SK-N-SH (cell line): ENCODE measurements at regions not wholly inside any gene's neighbourhood (a gene's known extent, or its start where the extent isn't known, plus 50 kb on each side); places are given as distances from the start of the nearest gene placed in this dataset.

Experiments used
- CTCF ChIA-PET: fragments of 300-600, 350-600 bp; formaldehyde crosslinking; extraction: SDS; loops from one replicate; lab custom pipeline; 2021; lab: Yijun Ruan, JAX
- POLR2A ChIA-PET: fragments of 350-600 bp; sonication (Branson Sonifier 250); formaldehyde crosslinking; extraction: SDS; loops from one replicate; lab custom pipeline; 2020; ENCODE audit warnings: antibody characterized with exemption, inconsistent platforms; lab: Yijun Ruan, JAX
- DNase-seq: peaks from one replicate; pipeline ENCODE4 v3.0.0; 2012
- H2AFZ ChIP-seq: fragments of 200-600 bp; sonication (generic); 2 replicates; pipeline ENCODE4 v1.8.1; 2016; ENCODE audit warnings: antibody characterized with exemption, mild to moderate bottlenecking, low read depth
- H3F3A ChIP-seq: fragments of 200-600 bp; sonication (generic); replicated peaks from 2 replicates; pipeline ENCODE3; 2016; ENCODE audit warnings: antibody characterized with exemption, mild to moderate bottlenecking; ENCODE audit not compliant: insufficient read depth
- H3K27ac ChIP-seq, 2 experiments: fragments of 200-500 bp in 1 of 2; fragments of 200-600 bp in 1 of 2; sonication (Bioruptor generic) in 1 of 2; sonication (generic), shearing (Covaris generic) in 1 of 2; 2 replicates each; pipeline versions ENCODE4 v1.5.1 to v1.6.1; 2014 to 2016; ENCODE audit warnings: low read depth in 2 of 2, inconsistent platforms in 1 of 2, low read length in 1 of 2, mild to moderate bottlenecking in 1 of 2, mixed read lengths in 1 of 2
- H3K27me3 ChIP-seq: fragments of 200-600 bp; sonication (generic), shearing (Covaris generic); 2 replicates; pipeline ENCODE4 v1.6.1; 2016; ENCODE audit warnings: mixed run types; ENCODE audit not compliant: insufficient read depth
- H3K36me3 ChIP-seq, 2 experiments: fragments of 200-500 bp in 1 of 2; fragments of 200-600 bp in 1 of 2; sonication (Bioruptor generic) in 1 of 2; sonication (generic) in 1 of 2; replicated peaks in 1 of 2; 2 replicates each; pipeline versions ENCODE3 to v1.5.1; 2014 to 2016; ENCODE audit warnings: low read length in 1 of 2, mild to moderate bottlenecking in 1 of 2; ENCODE audit not compliant: insufficient read depth in 2 of 2, control insufficient read depth in 1 of 2
- H3K4me1 ChIP-seq, 2 experiments: fragments of 200-500 bp in 1 of 2; fragments of 200-600 bp in 1 of 2; sonication (Bioruptor generic) in 1 of 2; sonication (generic), shearing (Covaris generic) in 1 of 2; 2 replicates each; pipeline versions ENCODE4 v1.5.1 to v1.6.1; 2014 to 2016; ENCODE audit warnings: low read depth in 1 of 2, low read length in 1 of 2, mixed run types in 1 of 2; ENCODE audit not compliant: insufficient read depth in 2 of 2, control insufficient read depth in 1 of 2
- H3K4me2 ChIP-seq: fragments of 200-600 bp; sonication (generic), shearing (Covaris generic); 2 replicates; pipeline ENCODE4 v1.6.1; 2017; ENCODE audit warnings: mixed run types
- H3K4me3 ChIP-seq, 2 experiments: fragments of 200-500 bp in 1 of 2; fragments of 200-600 bp in 1 of 2; sonication (Bioruptor generic) in 1 of 2; sonication (generic), shearing (Covaris generic) in 1 of 2; 2 replicates each; pipeline versions ENCODE4 v1.5.1 to v1.8.1; 2014 to 2016; ENCODE audit warnings: low read depth in 2 of 2, inconsistent platforms in 1 of 2, low read length in 1 of 2, mild to moderate bottlenecking in 1 of 2, mixed read lengths in 1 of 2, moderate library complexity in 1 of 2
- H3K79me2 ChIP-seq: fragments of 200-600 bp; sonication (generic); 2 replicates; pipeline ENCODE4 v1.8.1; 2017; ENCODE audit warnings: mild to moderate bottlenecking; ENCODE audit not compliant: insufficient read depth
- H3K9ac ChIP-seq: fragments of 200-600 bp; sonication (generic); 2 replicates; pipeline ENCODE4 v1.6.1; 2017; ENCODE audit warnings: mixed run types
- H3K9me2 ChIP-seq: fragments of 200-600 bp; sonication (generic); 2 replicates; pipeline ENCODE4 v1.6.1; 2017; ENCODE audit warnings: mixed run types
- H3K9me3 ChIP-seq: fragments of 200-600 bp; sonication (generic); 2 replicates; pipeline ENCODE4 v1.6.1; 2017; ENCODE audit warnings: mixed run types, mild to moderate bottlenecking, moderate library complexity
- H4K20me1 ChIP-seq: fragments of 200-600 bp; sonication (generic); 2 replicates; pipeline ENCODE4 v1.6.1; 2017; ENCODE audit warnings: mild to moderate bottlenecking, mixed run types; ENCODE audit not compliant: insufficient read depth
- EP300 ChIP-seq, 2 experiments: IDR thresholded peaks; 2 replicates each; pipeline versions ENCODE4 v1.4.0 to v1.6.1; 2012; ENCODE audit warnings: borderline replicate concordance in 1 of 2, low read depth in 1 of 2, low read length in 1 of 2
- EZH2phosphoT487 ChIP-seq: fragments of 200-600 bp; sonication (generic); IDR thresholded peaks from 2 replicates; pipeline ENCODE4 v1.6.1; 2017; ENCODE audit warnings: low read depth, mixed run types, mild to moderate bottlenecking, antibody characterized with exemption, moderate library complexity, borderline replicate concordance
- FOSL2 ChIP-seq: IDR thresholded peaks from 2 replicates; pipeline ENCODE4 v1.4.0; 2012; ENCODE audit warnings: low read depth, mild to moderate bottlenecking, moderate library complexity, borderline replicate concordance
- FOXM1 ChIP-seq: IDR thresholded peaks from 2 replicates; pipeline ENCODE4 v1.4.0; 2012; ENCODE audit warnings: low read depth, mild to moderate bottlenecking
- GABPA ChIP-seq: IDR thresholded peaks from 2 replicates; pipeline ENCODE4 v1.4.0; 2012; ENCODE audit warnings: low read depth, mild to moderate bottlenecking
- GATA2 ChIP-seq: sonication (generic); formaldehyde crosslinking; IDR thresholded peaks from 2 replicates; pipeline ENCODE4 v1.5.0; 2020; ENCODE audit warnings: mild to moderate bottlenecking, missing genetic modification reagents
- IRF3 ChIP-seq: fragments of 150-350 bp; IDR thresholded peaks from 2 replicates; pipeline ENCODE4 v1.6.1; 2016; ENCODE audit warnings: mild to moderate bottlenecking, low read depth, low read length
- JUND ChIP-seq: IDR thresholded peaks from 2 replicates; pipeline ENCODE4 v1.4.0; 2012
- MAX ChIP-seq: IDR thresholded peaks from 2 replicates; pipeline ENCODE4 v1.4.0; 2012; ENCODE audit warnings: low read depth
- NFIC ChIP-seq: IDR thresholded peaks from 2 replicates; pipeline ENCODE4 v1.4.0; 2012; ENCODE audit warnings: borderline replicate concordance
- POLR2AphosphoS5 ChIP-seq: IDR thresholded peaks from 2 replicates; pipeline ENCODE4 v1.6.1; 2012; ENCODE audit warnings: low read depth, low read length
- RAD21 ChIP-seq: IDR thresholded peaks from 2 replicates; pipeline ENCODE4 v1.6.1; 2012; ENCODE audit warnings: mild to moderate bottlenecking, low read length
- RFX5 ChIP-seq: IDR thresholded peaks from 2 replicates; pipeline ENCODE4 v1.6.1; 2012; ENCODE audit warnings: mild to moderate bottlenecking, improper control_type of control experiment, low read length
- RXRA ChIP-seq: IDR thresholded peaks from 2 replicates; pipeline ENCODE4 v1.4.0; 2012; ENCODE audit warnings: low read depth, mild to moderate bottlenecking, borderline replicate concordance
- TCF12 ChIP-seq: IDR thresholded peaks from 2 replicates; pipeline ENCODE4 v1.4.0; 2012
- TEAD4 ChIP-seq: IDR thresholded peaks from 2 replicates; pipeline ENCODE4 v1.4.0; 2012; ENCODE audit warnings: mild to moderate bottlenecking, borderline replicate concordance; ENCODE audit not compliant: insufficient read depth
- USF1 ChIP-seq: IDR thresholded peaks from 2 replicates; pipeline ENCODE4 v1.4.0; 2012; ENCODE audit warnings: low read depth, borderline replicate concordance
- USF2 ChIP-seq: fragments of 150-350 bp; IDR thresholded peaks from 2 replicates; pipeline ENCODE4 v1.6.1; 2017; ENCODE audit warnings: antibody characterized with exemption, low read length, low read depth, borderline replicate concordance
- WGBS: methylation state at CpG from one replicate; pipeline ENCODE4 v1.1.6; 2017; ENCODE audit warnings: low lambda C conversion rate; 5-methylcytosine and 5-hydroxymethylcytosine counted together

GRCh38 chr1:219398815-219399396 lies 214.0 kb downstream of the ZC3H11B start (continued):
- TF ChIP-seq USF2 (no peak), GABPA (no peak), RFX5 (no peak), EP300 (IDR thresholded peaks at IDR 0.05; ENCODE audit: borderline replicate concordance in 1 of 2, low read depth in 1 of 2, low read length in 1 of 2) (no peak), EZH2phosphoT487 (no peak), RXRA (no peak), TCF12 (no peak), FOSL2 (no peak)
- TF ChIP-seq, all 33 proteins: peak for 0

- no peaks in the 10 kb centered on the region for H4K20me1 ChIP-seq
- TF ChIP-seq IRF3 (no peak), EP300 (IDR thresholded peaks at IDR 0.05; ENCODE audit: borderline replicate concordance in 1 of 2, low read depth in 1 of 2, low read length in 1 of 2) (no peak), USF1 (no peak), TEAD4 (no peak), GATA2 (CRISPR knock-in tag) (no peak), JUND (no peak), NFIC (no peak), RAD21 (no peak), FOXM1 (no peak), POLR2AphosphoS5 (no peak), GABPA (no peak), MAX (no peak)
- H3K27ac ChIP-seq = no peak overlapping the region
- H3K4me2 ChIP-seq = no peak overlapping the region
- no peak for DNase-seq
- no peaks in the 10 kb centered on the region for H3K79me2 ChIP-seq
- 13% methylated on average over 1 of the region's 1 CpG for WGBS
- no peak overlapping the region for H3K4me3 ChIP-seq
- no peak overlapping the region for H2AFZ ChIP-seq
- no peaks in the 10 kb centered on the region for H3K27me3 ChIP-seq
- no peaks in the 10 kb centered on the region for H3F3A ChIP-seq
- ChIA-PET POLR2A (no interaction called here), CTCF (interaction anchor here (1.2 kb wide), 1 partner anchor 84 kb away, joined by 3 read pairs; no protein-coding TSS in a partner anchor)
- H3K9me3 ChIP-seq = peaks cover 7% of the 10 kb centered on the region; the same call in 1 of the 2 replicates
- H3K9ac ChIP-seq = no peak overlapping the region
- no peaks in the 10 kb centered on the region for H3K9me2 ChIP-seq
- no peaks in the 10 kb centered on the region for H3K36me3 ChIP-seq
- 0 out of 4 replicates have a peak, but pooled peaks cover 0 to 5% of the 10 kb centered on the region in 2 experiments for H3K4me1 ChIP-seq
Observed at GRCh38 chr1:219397511-219397910, 215.4 kb downstream of the ZC3H11B start.
